Naive thymus-derived CD8-positive, alpha-beta T cell (primary cell): ENCODE measurements at regions not wholly inside any gene's neighbourhood (a gene's known extent, or its start where the extent isn't known, plus 50 kb on each side); places are given as distances from the start of the nearest gene placed in this dataset.
"Not testable (repeated sequence)": the region's sequence is repeated elsewhere in the genome, so short reads cannot be mapped to it uniquely, and the experiment has no call there.

ENCODE experiments used
- ATAC-seq, 2 donors: fragments of 150-1000 bp; cut with Tn5 transposase in 1 of 2; sonication (Bioruptor Pico), chemical (Tn5 transposase) in 1 of 2; 1 replicate in 1 of 2; 2 replicates in 1 of 2; pipeline ENCODE4 v1.10.0; 2021; ENCODE audit warnings: mild to moderate bottlenecking in 2 of 2, moderate library complexity in 2 of 2
- POLR2A ChIA-PET: fragments of 350-600 bp; sonication (Branson Sonifier 250); formaldehyde crosslinking; loops from one replicate; lab custom pipeline; 2021; ENCODE audit warnings: antibody characterized with exemption; lab: Charles Lee
- DNase-seq, 10 donors: peaks; one replicate each; pipeline versions ENCODE4 v3.0.0 to v3.0.0-alpha.2; 2020 to 2022
- H3K27ac Mint-ChIP-seq, 10 donors: one replicate each; pipeline ENCODE4 v1.8.0; 2020 to 2022; ENCODE audit warnings: mild to moderate bottlenecking in 10 of 10, mixed read lengths in 10 of 10, moderate library complexity in 4 of 10, inconsistent platforms in 1 of 10
- H3K27me3 Mint-ChIP-seq, 5 donors: one replicate each; pipeline ENCODE4 v1.8.0; 2021 to 2022; ENCODE audit warnings: mixed read lengths in 5 of 5
- H3K36me3 Mint-ChIP-seq, 3 donors: one replicate each; pipeline ENCODE4 v1.8.0; 2020 to 2022; ENCODE audit warnings: mixed read lengths in 3 of 3, mild to moderate bottlenecking in 2 of 3, inconsistent platforms in 1 of 3
- H3K4me1 Mint-ChIP-seq, 4 donors: one replicate each; pipeline ENCODE4 v1.8.0; 2021 to 2022; ENCODE audit warnings: mixed read lengths in 4 of 4
- H3K4me3 Mint-ChIP-seq, 10 donors: one replicate each; pipeline ENCODE4 v1.8.0; 2020 to 2022; ENCODE audit warnings: mild to moderate bottlenecking in 10 of 10, mixed read lengths in 10 of 10, moderate library complexity in 6 of 10, inconsistent platforms in 1 of 10
- H3K9me3 Mint-ChIP-seq, 9 donors: one replicate each; pipeline ENCODE4 v1.8.0; 2020 to 2022; ENCODE audit warnings: mixed read lengths in 9 of 9, mild to moderate bottlenecking in 3 of 9, inconsistent platforms in 1 of 9, moderate library complexity in 1 of 9

DNA sequence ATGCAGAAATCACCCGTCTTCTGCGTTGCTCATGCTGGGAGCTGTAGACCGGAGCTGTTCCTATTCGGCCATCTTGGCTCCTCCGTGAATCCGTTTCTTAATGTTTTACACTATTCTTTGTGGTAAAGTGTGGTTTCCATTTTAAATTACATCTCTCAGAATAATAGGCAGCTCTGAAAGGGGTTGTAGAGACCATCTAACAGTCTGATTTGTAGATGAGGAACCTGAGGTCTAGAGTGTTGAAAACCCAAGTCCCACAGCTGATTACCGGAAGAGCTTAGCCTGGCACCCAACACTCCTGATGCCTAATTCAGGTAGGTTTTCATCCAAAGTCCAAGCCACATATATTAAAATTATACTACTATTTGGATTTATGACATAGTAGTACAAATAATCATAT, 144.0 kb downstream of the LEPR start:
- DNase-seq (no peak), ATAC-seq (no peak)
- peaks cover 8 to 24% (median 13%) of the 10 kb centered on the region in 3 donors for H3K36me3 Mint-ChIP-seq
- H3K27me3 Mint-ChIP-seq = peaks cover 0 to 2% (median 0%) of the 10 kb centered on the region in 5 donors
- no peak overlapping the region for H3K4me3 Mint-ChIP-seq
- H3K27ac Mint-ChIP-seq = no peak overlapping the region
- H3K4me1 Mint-ChIP-seq = no peaks in the 10 kb centered on the region
- H3K9me3 Mint-ChIP-seq = peaks cover 0 to 23% (median 13%) of the 10 kb centered on the region in 9 donors
- POLR2A ChIA-PET = no interaction called here

DNA sequence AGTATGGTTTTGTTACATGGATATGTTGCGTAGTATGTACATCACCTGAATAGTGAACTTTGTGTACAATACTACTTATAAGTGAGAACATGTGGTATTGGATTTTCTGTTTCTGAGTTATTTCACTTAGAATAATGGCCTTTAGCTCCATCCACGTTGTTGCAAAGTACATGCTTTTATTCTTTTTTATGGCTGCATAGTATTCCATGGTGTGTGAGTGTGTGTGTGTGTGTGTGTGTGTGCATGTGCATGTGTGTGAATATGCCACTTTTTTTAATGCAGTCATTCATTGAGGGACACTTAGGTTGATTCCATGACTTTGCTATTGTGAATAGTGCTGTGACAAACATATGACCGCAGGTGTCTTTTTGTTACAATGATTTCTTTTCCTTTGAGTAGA, 147.8 kb downstream of the LEPR start:
- POLR2A ChIA-PET = no interaction called here
- no peak for DNase-seq
- H3K9me3 Mint-ChIP-seq = peaks cover 0 to 23% (median 13%) of the 10 kb centered on the region in 9 donors
- H3K4me1 Mint-ChIP-seq = no peaks in the 10 kb centered on the region
- peaks cover 0 to 2% (median 0%) of the 10 kb centered on the region in 5 donors for H3K27me3 Mint-ChIP-seq
- peaks cover 8 to 28% (median 13%) of the 10 kb centered on the region in 3 donors for H3K36me3 Mint-ChIP-seq
- H3K27ac Mint-ChIP-seq = no peak overlapping the region
- no peak for ATAC-seq
- no peak overlapping the region for H3K4me3 Mint-ChIP-seq

DNA sequence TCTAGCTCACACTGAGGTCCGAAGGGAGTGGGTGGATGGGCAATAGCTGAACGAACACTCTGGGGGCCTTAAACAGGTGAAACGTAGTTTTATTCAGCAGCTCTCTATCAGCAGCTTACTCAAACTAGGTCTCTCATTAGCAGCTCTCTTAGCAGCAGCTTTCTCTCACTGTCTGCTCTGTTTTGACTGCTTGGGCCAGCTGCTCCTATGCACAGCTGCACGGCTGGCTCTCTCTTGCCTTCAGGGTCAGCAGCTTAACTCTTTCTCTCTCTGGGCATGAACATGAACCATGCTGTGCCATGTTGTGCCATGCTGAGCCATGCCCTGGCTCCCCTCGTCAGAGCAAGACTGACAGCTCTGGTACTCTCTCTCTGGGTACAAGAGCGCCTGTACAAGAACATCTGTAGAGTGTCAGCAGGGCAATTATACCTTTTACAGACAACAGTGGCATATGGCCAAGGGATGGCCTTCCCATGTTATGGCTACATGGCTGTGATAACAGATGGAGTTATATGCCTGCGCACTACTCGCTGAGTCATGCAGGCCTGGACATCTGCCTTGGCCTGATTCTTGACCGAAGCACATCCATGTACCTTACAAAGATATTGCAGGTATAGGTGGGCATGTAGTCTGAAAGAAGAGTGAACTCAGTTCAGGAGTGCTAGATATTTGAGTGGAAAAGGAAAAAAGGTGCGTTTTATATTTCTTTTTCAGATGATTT, 152.4 kb downstream of the LEPR start:
- Mint-ChIP-seq H3K4me3 (no peak overlapping the region), H3K27me3 (peaks cover 0 to 2% (median 0%) of the 10 kb centered on the region in 5 donors), H3K4me1 (no peaks in the 10 kb centered on the region), H3K9me3 (peaks cover 0 to 9% (median 3%) of the 10 kb centered on the region in 9 donors), H3K27ac (no peak overlapping the region), H3K36me3 (peaks cover 0 to 12% (median 8%) of the 10 kb centered on the region in 3 donors)
- POLR2A ChIA-PET = no interaction called here
- ATAC-seq = no peak
- no peak for DNase-seq

DNA sequence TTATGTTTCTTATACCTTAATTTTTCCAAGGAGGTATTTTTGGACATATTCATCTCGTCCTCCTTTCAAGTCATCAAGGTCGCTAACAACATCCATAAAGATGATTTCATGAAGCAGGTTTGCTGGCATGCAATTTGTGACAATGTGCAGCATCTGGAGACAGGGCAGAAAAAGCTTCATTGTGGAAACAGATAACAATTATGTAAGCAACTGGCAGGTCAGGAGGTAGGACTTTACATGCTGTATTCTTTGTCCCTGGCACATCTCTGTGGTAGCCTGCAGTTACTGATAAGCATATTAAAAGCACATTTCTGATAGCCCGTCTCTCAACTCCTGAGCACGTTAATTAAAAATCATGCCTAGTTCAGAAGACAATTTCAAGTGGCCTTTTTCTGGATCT, 156.8 kb downstream of the LEPR start:
- POLR2A ChIA-PET = no interaction called here
- Mint-ChIP-seq H3K27ac (no peak overlapping the region), H3K27me3 (peaks cover 0 to 3% (median 0%) of the 10 kb centered on the region in 5 donors), H3K9me3 (peaks cover 0 to 3% (median 0%) of the 10 kb centered on the region in 9 donors), H3K4me3 (no peak overlapping the region), H3K36me3 (peaks cover 0 to 2% (median 0%) of the 10 kb centered on the region in 3 donors), H3K4me1 (no peaks in the 10 kb centered on the region)
- DNase-seq (no peak), ATAC-seq (no peak)

DNA sequence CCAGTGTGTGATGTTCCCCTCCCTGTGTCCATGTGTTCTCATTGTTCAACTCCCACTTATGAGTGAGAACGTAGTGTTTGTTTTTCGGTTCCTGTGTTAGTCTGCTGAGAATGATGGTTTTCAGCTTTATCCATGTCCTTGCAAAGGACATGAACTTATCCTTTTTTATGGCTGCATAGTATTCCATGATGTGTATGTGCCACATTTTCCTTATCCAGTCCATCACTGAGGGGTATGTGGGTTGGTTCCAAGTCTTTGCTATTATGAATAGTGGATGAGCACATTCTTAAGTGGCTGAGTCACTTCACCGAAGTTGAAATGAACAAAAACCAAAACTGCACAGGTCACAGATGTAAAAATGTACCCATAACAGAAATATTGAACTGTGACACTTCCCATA, 157.5 kb downstream of the LEPR start:
- POLR2A ChIA-PET, H3K27me3 Mint-ChIP-seq, H3K4me1 Mint-ChIP-seq, H3K27ac Mint-ChIP-seq, ATAC-seq, H3K9me3 Mint-ChIP-seq, DNase-seq, H3K36me3 Mint-ChIP-seq, H3K4me3 Mint-ChIP-seq: not testable (repeated sequence)

DNA sequence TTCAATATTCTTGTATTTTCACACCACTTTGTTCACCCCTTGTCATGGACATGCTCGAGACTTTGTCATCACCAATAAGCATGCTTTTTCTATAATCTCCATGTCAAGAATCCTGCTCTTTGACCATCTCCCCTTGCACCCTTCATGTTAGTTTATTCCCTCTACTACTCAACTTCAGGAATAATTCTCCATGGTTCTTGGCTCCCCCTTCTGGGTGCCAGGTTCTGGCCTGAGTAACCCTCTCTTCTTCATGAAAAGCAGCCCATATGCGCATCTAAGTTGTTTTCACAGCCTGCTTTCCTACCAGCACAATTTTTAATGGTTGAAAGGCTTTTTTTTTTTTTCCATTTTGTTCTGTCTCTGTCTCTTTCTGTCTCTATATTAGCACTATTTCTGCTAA, 160.7 kb downstream of the LEPR start:
- Mint-ChIP-seq H3K27me3 (peaks cover 0 to 3% (median 0%) of the 10 kb centered on the region in 5 donors), H3K4me1 (no peaks in the 10 kb centered on the region), H3K9me3 (peaks cover 0 to 21% (median 2%) of the 10 kb centered on the region in 9 donors), H3K36me3 (peaks cover 0 to 6% (median 5%) of the 10 kb centered on the region in 3 donors), H3K27ac (no peak overlapping the region), H3K4me3 (no peak overlapping the region)
- no peak for DNase-seq
- POLR2A ChIA-PET = no interaction called here
- no peak for ATAC-seq

DNA sequence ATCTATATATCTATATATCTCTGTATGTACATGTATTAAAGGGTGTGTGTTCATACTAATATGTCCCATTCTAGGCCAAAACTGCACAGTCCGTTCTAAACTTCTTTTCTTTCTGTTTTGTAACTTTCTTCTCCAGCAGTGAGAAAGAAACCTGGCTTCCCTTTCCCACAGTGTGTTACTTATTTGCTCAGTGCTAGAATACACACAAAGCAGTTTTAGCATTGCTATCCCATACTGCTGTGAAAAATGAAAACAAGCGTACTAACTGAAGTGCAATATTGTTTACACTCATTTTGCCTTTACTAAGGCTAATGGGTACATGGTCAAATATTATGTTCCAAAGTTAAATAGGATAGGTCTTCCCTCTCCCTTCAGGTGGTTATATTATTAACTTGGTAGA, 163.9 kb downstream of the LEPR start:
- Mint-ChIP-seq H3K36me3 (peaks cover 0 to 6% (median 5%) of the 10 kb centered on the region in 3 donors), H3K9me3 (peaks cover 0 to 26% (median 3%) of the 10 kb centered on the region in 9 donors), H3K4me3 (no peak overlapping the region), H3K27ac (no peak overlapping the region), H3K4me1 (no peaks in the 10 kb centered on the region), H3K27me3 (no peaks in the 10 kb centered on the region)
- no peak for DNase-seq
- ATAC-seq = no peak
- POLR2A ChIA-PET = no interaction called here

DNA sequence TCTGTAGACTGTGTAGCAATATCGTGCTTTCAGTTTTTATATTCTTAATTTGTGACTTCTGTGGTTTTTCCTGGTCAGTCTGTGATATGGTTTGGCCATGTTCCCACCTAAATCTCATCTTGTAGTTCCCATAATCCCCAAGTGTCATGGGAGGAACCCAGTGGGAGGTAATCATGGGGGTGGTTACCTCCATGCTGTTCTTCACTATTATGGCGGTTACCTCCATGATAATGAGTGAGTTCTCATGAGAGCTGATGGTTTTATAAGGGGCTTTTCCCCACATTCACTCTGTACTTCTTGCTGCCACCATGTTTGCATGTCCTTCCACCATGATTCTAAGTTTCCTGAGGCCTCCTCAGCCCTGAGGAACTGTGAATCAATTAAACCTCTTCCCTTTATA, 169.8 kb downstream of the LEPR start:
- DNase-seq (no peak), ATAC-seq (no peak)
- H3K4me1 Mint-ChIP-seq = no peaks in the 10 kb centered on the region
- H3K27me3 Mint-ChIP-seq = peaks cover 0 to 6% (median 0%) of the 10 kb centered on the region in 5 donors
- H3K9me3 Mint-ChIP-seq = peaks cover 0 to 7% (median 0%) of the 10 kb centered on the region in 9 donors
- POLR2A ChIA-PET = no interaction called here
- no peak overlapping the region for H3K27ac Mint-ChIP-seq
- H3K4me3 Mint-ChIP-seq = no peak overlapping the region
- peaks cover 0 to 3% (median 0%) of the 10 kb centered on the region in 3 donors for H3K36me3 Mint-ChIP-seq

DNA sequence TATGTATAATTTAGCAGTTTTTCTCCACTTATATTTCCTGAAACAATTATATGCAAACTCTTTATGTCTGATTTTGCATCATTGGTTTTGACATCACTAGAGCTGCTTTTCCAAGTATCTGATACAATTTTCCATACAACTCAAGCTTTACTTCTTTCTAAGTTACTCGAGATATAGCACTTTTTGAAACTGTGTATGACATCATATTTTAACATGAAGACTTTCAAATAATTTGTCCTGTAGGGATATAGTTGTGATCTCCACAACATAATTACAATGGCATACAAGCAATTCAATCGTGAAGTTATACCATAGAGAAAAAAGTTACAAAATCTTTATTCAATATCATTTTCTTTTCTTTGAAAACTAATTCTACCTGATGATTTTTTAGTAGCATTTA, 173.0 kb downstream of the LEPR start:
- no peak for ATAC-seq
- peaks cover 0 to 6% (median 0%) of the 10 kb centered on the region in 5 donors for H3K27me3 Mint-ChIP-seq
- POLR2A ChIA-PET = no interaction called here
- no peak for DNase-seq
- peaks cover 0 to 7% (median 0%) of the 10 kb centered on the region in 9 donors for H3K9me3 Mint-ChIP-seq
- H3K27ac Mint-ChIP-seq = no peak overlapping the region
- peaks cover 0 to 7% (median 0%) of the 10 kb centered on the region in 3 donors for H3K36me3 Mint-ChIP-seq
- H3K4me3 Mint-ChIP-seq = no peak overlapping the region
- no peaks in the 10 kb centered on the region for H3K4me1 Mint-ChIP-seq

DNA sequence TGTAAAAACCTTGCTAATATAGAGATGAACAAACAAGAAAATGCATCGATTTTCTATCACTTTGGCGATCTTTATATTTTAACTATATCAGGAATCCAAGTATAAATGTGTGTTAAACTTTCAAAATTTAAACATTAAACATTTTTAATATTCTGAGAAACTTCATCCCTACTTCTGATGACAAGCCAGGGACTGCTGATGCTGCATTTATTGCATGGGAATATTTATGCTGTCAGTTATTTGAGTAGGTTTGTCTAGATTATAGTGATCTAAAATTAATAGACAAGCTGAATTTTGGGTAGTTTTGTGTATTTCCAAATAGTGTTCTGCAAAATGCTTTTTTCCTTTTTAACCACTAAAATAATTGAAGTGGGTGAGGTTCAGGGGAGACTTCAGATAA, 175.3 kb downstream of the LEPR start:
- POLR2A ChIA-PET = no interaction called here
- no peak for ATAC-seq
- Mint-ChIP-seq H3K9me3 (peaks cover 0 to 4% (median 0%) of the 10 kb centered on the region in 9 donors), H3K4me1 (no peaks in the 10 kb centered on the region), H3K36me3 (peaks cover 0 to 7% (median 0%) of the 10 kb centered on the region in 3 donors), H3K27ac (no peak overlapping the region), H3K27me3 (peaks cover 0 to 6% (median 0%) of the 10 kb centered on the region in 5 donors), H3K4me3 (no peak overlapping the region)
- no peak for DNase-seq

DNA sequence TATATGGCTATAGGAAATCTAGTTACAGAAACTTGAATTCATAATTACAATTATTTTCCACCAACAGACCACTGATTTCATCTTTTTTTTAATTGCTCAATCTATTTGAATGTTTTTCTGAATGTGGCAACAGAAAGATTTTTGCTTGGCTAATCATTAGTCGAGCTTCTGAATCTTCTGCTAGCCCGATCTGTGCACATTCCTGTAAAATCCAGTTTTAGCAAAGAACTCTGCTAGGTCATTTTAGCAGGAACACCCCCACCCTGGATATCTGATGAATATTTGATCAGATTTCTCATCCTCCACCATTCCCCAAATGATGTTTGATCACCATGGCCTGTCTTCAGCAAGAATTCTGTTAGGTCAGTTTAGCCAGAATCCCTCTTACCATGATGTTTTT, 176.3 kb downstream of the LEPR start:
- H3K36me3 Mint-ChIP-seq = peaks cover 0 to 7% (median 0%) of the 10 kb centered on the region in 3 donors
- no peak for DNase-seq
- H3K4me1 Mint-ChIP-seq = no peaks in the 10 kb centered on the region
- POLR2A ChIA-PET = no interaction called here
- H3K27me3 Mint-ChIP-seq = peaks cover 0 to 6% (median 0%) of the 10 kb centered on the region in 5 donors
- no peaks in the 10 kb centered on the region for H3K9me3 Mint-ChIP-seq
- ATAC-seq = no peak
- H3K4me3 Mint-ChIP-seq = no peak overlapping the region
- no peak overlapping the region for H3K27ac Mint-ChIP-seq

DNA sequence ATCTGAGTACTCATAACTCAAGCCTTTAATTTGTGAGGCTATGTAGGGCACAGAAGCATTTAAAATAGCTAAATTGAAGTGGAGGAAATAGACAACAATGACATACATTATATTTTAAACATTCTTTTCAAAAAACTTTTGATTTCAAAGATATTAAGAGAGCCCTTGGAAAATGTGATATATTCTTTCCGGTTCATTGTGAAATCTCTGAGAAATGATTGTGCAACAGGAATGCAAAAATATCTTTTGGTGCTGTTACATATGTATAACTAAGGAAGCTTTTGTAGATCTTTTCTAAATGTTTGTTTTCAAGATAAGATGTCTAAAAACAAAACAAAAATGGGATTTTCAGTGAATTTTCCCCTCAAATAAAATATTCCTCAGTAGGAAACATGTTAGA, 185.2 kb downstream of the LEPR start:
- H3K9me3 Mint-ChIP-seq = no peaks in the 10 kb centered on the region
- POLR2A ChIA-PET = no interaction called here
- no peak for ATAC-seq
- no peaks in the 10 kb centered on the region for H3K36me3 Mint-ChIP-seq
- H3K27me3 Mint-ChIP-seq = no peaks in the 10 kb centered on the region
- H3K4me1 Mint-ChIP-seq = no peaks in the 10 kb centered on the region
- DNase-seq = no peak
- no peak overlapping the region for H3K4me3 Mint-ChIP-seq
- H3K27ac Mint-ChIP-seq = no peak overlapping the region

DNA sequence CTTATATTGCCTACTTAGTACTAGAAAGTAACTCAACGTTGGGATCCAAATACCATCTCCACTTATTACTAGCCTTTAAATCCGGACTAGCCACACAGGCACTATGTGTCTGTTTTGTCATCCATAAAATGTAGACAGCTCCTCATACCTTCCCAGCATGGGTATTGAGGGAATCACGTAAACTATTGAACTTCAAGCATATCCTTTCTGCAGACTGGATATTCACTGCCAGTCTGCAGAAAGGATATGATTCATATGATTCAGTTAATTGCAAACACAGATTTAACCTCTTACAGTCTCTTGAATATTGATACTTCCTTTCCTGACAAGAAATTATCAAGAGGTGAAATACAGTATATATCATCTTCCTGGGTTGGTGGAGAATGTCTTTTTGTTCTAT, 186.0 kb downstream of the LEPR start:
- Mint-ChIP-seq H3K27me3 (no peaks in the 10 kb centered on the region), H3K27ac (no peak overlapping the region), H3K36me3 (peaks cover 0 to 5% (median 0%) of the 10 kb centered on the region in 3 donors), H3K4me3 (no peak overlapping the region), H3K9me3 (no peaks in the 10 kb centered on the region), H3K4me1 (no peaks in the 10 kb centered on the region)
- no peak for ATAC-seq
- POLR2A ChIA-PET = no interaction called here
- no peak for DNase-seq

DNA sequence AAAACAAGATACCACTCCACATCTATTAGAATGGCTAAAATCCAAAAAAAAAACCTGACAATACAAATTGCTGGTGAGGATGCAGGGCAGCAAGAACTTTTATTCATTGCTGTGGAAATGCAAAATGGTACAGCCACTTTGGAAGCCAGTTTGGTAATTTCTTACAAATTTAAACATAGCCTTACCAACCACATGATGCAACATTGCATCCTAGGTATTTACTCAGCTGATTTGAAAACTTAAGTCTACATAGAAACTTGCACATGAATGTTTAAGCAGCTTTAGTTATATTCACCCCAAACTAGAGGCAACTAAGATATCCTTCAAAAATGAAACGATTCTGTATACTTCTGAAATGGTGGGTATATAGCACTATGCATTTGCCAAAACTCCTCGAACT, 178.8 kb upstream of the PDE4B start:
- Mint-ChIP-seq H3K27ac (no peak overlapping the region), H3K27me3 (no peaks in the 10 kb centered on the region), H3K4me3 (no peak overlapping the region), H3K9me3 (no peaks in the 10 kb centered on the region), H3K4me1 (no peaks in the 10 kb centered on the region), H3K36me3 (peaks cover 0 to 5% (median 2%) of the 10 kb centered on the region in 3 donors)
- ATAC-seq (no peak), DNase-seq (no peak)
- POLR2A ChIA-PET = no interaction called here
